Breast epithelium (tissue), 3 donors: ENCODE measurements at regions not wholly inside any gene's neighbourhood (a gene's known extent, or its start where the extent isn't known, plus 50 kb on each side); places are given as distances from the start of the nearest gene placed in this dataset.

Experiments
- CTCF ChIP-seq, 3 donors: fragments of 450-650 bp; IDR thresholded peaks; one replicate each; pipeline ENCODE4 v1.5.1; 2016 to 2017; ENCODE audit warnings: antibody characterized with exemption in 3 of 3, mild to moderate bottlenecking in 3 of 3, moderate library complexity in 3 of 3
- POLR2A ChIP-seq: fragments of 450-650 bp; IDR thresholded peaks from one replicate; pipeline ENCODE4 v1.6.1; 2016; ENCODE audit warnings: antibody characterized with exemption, mild to moderate bottlenecking, moderate library complexity
- POLR2AphosphoS5 ChIP-seq, 3 donors: sonication (generic); formaldehyde crosslinking; IDR thresholded peaks; one replicate each; pipeline ENCODE4 v1.6.1; 2017; ENCODE audit warnings: antibody characterized with exemption in 3 of 3

GRCh38 chr22:49448526-49448925 is 379.1 kb downstream of the BRD1 start:
- TF ChIP-seq CTCF (IDR thresholded peaks at IDR 0.05) = no peak
- TF ChIP-seq POLR2A = no peak
- TF ChIP-seq POLR2AphosphoS5 (IDR thresholded peaks at IDR 0.05) = no peak
